HepG2 (cell line): ENCODE measurements at regions not wholly inside any gene's neighbourhood (a gene's known extent, or its start where the extent isn't known, plus 50 kb on each side); places are given as distances from the start of the nearest gene placed in this dataset.

Source experiments
- ATAC-seq: fragments of 200-7000 bp; cut with Tn5 transposase; 3 replicates; pipeline ENCODE4 v1.9.1; 2020; ENCODE audit warnings: mild to moderate bottlenecking, moderate library complexity
- BruUV-seq: library from RNA; stranded (reverse); fragments of 400-500 nt; replicated peaks from 2 replicates; lab custom pipeline; 2021; lab: Mats Ljungman, UMichigan
- CTCF ChIA-PET: fragments of 300-600 bp; formaldehyde crosslinking; extraction: SDS; loops from one replicate; lab custom pipeline; 2021; ENCODE audit warnings: low total read pairs, inconsistent platforms, low intra/inter-chr PET ratio; lab: Yijun Ruan, JAX
- POLR2A ChIA-PET: fragments of 350-600 bp; sonication (Branson Sonifier 250); formaldehyde crosslinking; loops from one replicate; lab custom pipeline; 2020; ENCODE audit warnings: antibody characterized with exemption, inconsistent platforms; lab: Yijun Ruan, JAX
- DNase-seq: peaks from one replicate; pipeline ENCODE4 v3.0.0-alpha.2; 2015; ENCODE audit warnings: low spot score
- FAIRE-seq: peaks from 3 replicates; lab custom pipeline; 2011; peaks lifted over from hg19 to GRCh38; lab: Jason Lieb, UNC
- H2AFZ ChIP-seq: one replicate; pipeline ENCODE4 v1.6.1; 2011; ENCODE audit warnings: low read length, inconsistent platforms
- H3K27ac ChIP-seq: fragments of 300-600 bp; 3 replicates; pipeline ENCODE4 v1.8.0; 2011; ENCODE audit warnings: mixed run types, mild to moderate bottlenecking, mixed read lengths, low read length, inconsistent platforms; ENCODE audit not compliant: insufficient read depth; ENCODE audit errors: extremely low read length
- H3K27me3 ChIP-seq, 2 experiments: fragments of 200-600 bp in 1 of 2; 2 replicates in 1 of 2; 3 replicates in 1 of 2; pipeline versions ENCODE4 v1.6.0 to v1.8.0; 2011; ENCODE audit warnings: low read length in 2 of 2, mild to moderate bottlenecking in 2 of 2, moderate library complexity in 2 of 2, inconsistent platforms in 1 of 2; ENCODE audit not compliant: insufficient read depth in 2 of 2, control insufficient read depth in 1 of 2
- H3K36me3 ChIP-seq, 2 experiments: fragments of 200-600 bp in 1 of 2; replicated peaks in 1 of 2; 2 replicates in 1 of 2; 3 replicates in 1 of 2; pipeline versions ENCODE4 v1.5.1 to v1.8.0; 2011; ENCODE audit warnings: low read length in 2 of 2, inconsistent platforms in 1 of 2; ENCODE audit not compliant: insufficient read depth in 2 of 2, control insufficient read depth in 1 of 2
- H3K4me1 ChIP-seq: 2 replicates; pipeline ENCODE4 v1.5.1; 2012; ENCODE audit warnings: low read length, inconsistent platforms; ENCODE audit not compliant: insufficient read depth
- H3K4me2 ChIP-seq: 2 replicates; pipeline ENCODE4 v1.6.0; 2011; ENCODE audit warnings: low read depth, low read length, inconsistent platforms
- H3K4me3 ChIP-seq, 3 experiments: fragments of 200-600 bp in 1 of 3; sonication (generic), shearing (Covaris generic) in 1 of 3; replicated peaks in 1 of 3; 2 replicates each; pipeline ENCODE4 v1.5.1; 2011 to 2016; ENCODE audit warnings: low read length in 3 of 3, inconsistent platforms in 2 of 3, low read depth in 2 of 3, mild to moderate bottlenecking in 2 of 3, control low read depth in 1 of 3, mixed read lengths in 1 of 3; ENCODE audit not compliant: insufficient read depth in 1 of 3
- H3K79me2 ChIP-seq: one replicate; pipeline ENCODE4 v1.6.1; 2011; ENCODE audit warnings: low read length, inconsistent platforms; ENCODE audit not compliant: insufficient read depth
- H3K9ac ChIP-seq: 2 replicates; pipeline ENCODE4 v1.6.0; 2011; ENCODE audit warnings: mild to moderate bottlenecking, low read depth, low read length, inconsistent platforms; ENCODE audit not compliant: insufficient read depth
- H3K9me3 ChIP-seq: 2 replicates; pipeline ENCODE4 v1.5.1; 2012; ENCODE audit warnings: mild to moderate bottlenecking, low read length
- H4K20me1 ChIP-seq: 2 replicates; pipeline ENCODE4 v1.6.0; 2011; ENCODE audit warnings: inconsistent platforms, mild to moderate bottlenecking, low read length, moderate library complexity; ENCODE audit not compliant: insufficient read depth
- ATAD3A ChIP-seq: sonication (generic); formaldehyde crosslinking; IDR thresholded peaks from 2 replicates; pipeline ENCODE4 v1.4.0; 2020; ENCODE audit warnings: missing genetic modification reagents
- FOXA3 ChIP-seq: IDR thresholded peaks from 2 replicates; pipeline ENCODE4 v1.6.1; 2016; ENCODE audit warnings: missing genetic modification reagents, missing compliant biosample characterization
- FOXP1 ChIP-seq, 2 experiments: fragments of 450-650 bp in 1 of 2; IDR thresholded peaks; 2 replicates each; pipeline ENCODE4 v1.6.1; 2017 to 2018; ENCODE audit warnings: antibody characterized with exemption in 1 of 2
- GPN1 ChIP-seq: sonication (generic); formaldehyde crosslinking; IDR thresholded peaks from 2 replicates; pipeline ENCODE4 v1.5.1; 2020; ENCODE audit warnings: missing genetic modification reagents, borderline replicate concordance
- NBN ChIP-seq: fragments of 450-650 bp; conservative IDR thresholded peaks from 2 replicates; pipeline ENCODE4 v1.6.1; 2017
- PTBP1 ChIP-seq: fragments of 200-400 bp; formaldehyde crosslinking; IDR thresholded peaks from 2 replicates; pipeline ENCODE4 v1.6.1; 2018; ENCODE audit warnings: low read length, low read depth; ENCODE audit not compliant: poor library complexity, severe bottlenecking
- SKIL ChIP-seq: sonication (generic); formaldehyde crosslinking; IDR thresholded peaks from 2 replicates; pipeline ENCODE4 v1.8.0; 2022; ENCODE audit warnings: missing genetic modification reagents, mild to moderate bottlenecking, moderate library complexity, borderline replicate concordance
- SMYD3 ChIP-seq: sonication (generic); formaldehyde crosslinking; IDR thresholded peaks from 2 replicates; pipeline ENCODE4 v1.8.1; 2023; ENCODE audit warnings: mild to moderate bottlenecking, missing genetic modification reagents
- SNAPC2 ChIP-seq: sonication (generic); formaldehyde crosslinking; IDR thresholded peaks from 2 replicates; pipeline ENCODE4 v1.8.1; 2022; ENCODE audit warnings: mild to moderate bottlenecking, missing genetic modification reagents
- TBL1XR1 ChIP-seq: fragments of 150-350 bp; IDR thresholded peaks from 2 replicates; pipeline ENCODE4 v1.6.1; 2014; ENCODE audit warnings: borderline replicate concordance, low read length; ENCODE audit not compliant: partially characterized antibody
- TEAD2 ChIP-seq: sonication (generic); formaldehyde crosslinking; IDR thresholded peaks from 2 replicates; pipeline ENCODE4 v1.9.0; 2021; ENCODE audit warnings: missing genetic modification reagents
- TRAFD1 ChIP-seq: sonication (generic); formaldehyde crosslinking; IDR thresholded peaks from 2 replicates; pipeline ENCODE4 v1.5.1; 2020; ENCODE audit warnings: missing genetic modification reagents, mild to moderate bottlenecking, borderline replicate concordance
- XBP1 ChIP-seq: sonication (generic); formaldehyde crosslinking; IDR thresholded peaks from 2 replicates; pipeline ENCODE4 v1.5.0; 2020; ENCODE audit warnings: missing genetic modification reagents
- ZNF253 ChIP-seq: sonication (generic); formaldehyde crosslinking; IDR thresholded peaks from 2 replicates; pipeline ENCODE4 v1.8.0; 2022; ENCODE audit warnings: mild to moderate bottlenecking, missing genetic modification reagents, borderline replicate concordance
- ZNF335 ChIP-seq: sonication (generic); formaldehyde crosslinking; IDR thresholded peaks from 2 replicates; pipeline ENCODE4 v1.4.0; 2020; ENCODE audit warnings: missing genetic modification reagents
- ZNF431 ChIP-seq: sonication (generic); formaldehyde crosslinking; IDR thresholded peaks from 2 replicates; pipeline ENCODE4 v1.9.0; 2022; ENCODE audit warnings: missing genetic modification reagents, low read depth, mild to moderate bottlenecking, borderline replicate concordance
- ZNF747 ChIP-seq: sonication (generic); formaldehyde crosslinking; IDR thresholded peaks from 2 replicates; pipeline ENCODE4 v1.8.1; 2023; ENCODE audit warnings: missing genetic modification reagents, mild to moderate bottlenecking, borderline replicate concordance
- ZNF83 ChIP-seq: sonication (generic); formaldehyde crosslinking; IDR thresholded peaks from 2 replicates; pipeline ENCODE4 v1.4.0; 2020; ENCODE audit warnings: missing genetic modification reagents, mild to moderate bottlenecking, borderline replicate concordance
- ZSCAN29 ChIP-seq: sonication (generic); formaldehyde crosslinking; conservative IDR thresholded peaks from 2 replicates; pipeline ENCODE4 v1.4.0; 2020; ENCODE audit warnings: mild to moderate bottlenecking, missing genetic modification reagents
- WGBS: methylation state at CpG from one replicate; pipeline ENCODE4 v1.1.6; 2017; ENCODE audit warnings: low lambda C conversion rate; 5-methylcytosine and 5-hydroxymethylcytosine counted together
- in situ Hi-C: cut with HindIII; loops from 2 replicates; pipeline ENCODE4 v1.10.0; 2017; ENCODE audit warnings: low pct_unique_long_range_greater_than_20kb; ENCODE audit not compliant: extremely low pct_ligation_motif_present
- intact Hi-C: fragments of 100-400 bp; cut with micrococcal nuclease; formaldehyde crosslinking; loops from one replicate; pipeline ENCODE4 v1.10.0; 2022; ENCODE audit not compliant: unreplicated experiment
- TF ChIP-seq, protein P1 (sequence below): sonication (generic); formaldehyde crosslinking; IDR thresholded peaks from 2 replicates; pipeline ENCODE4 v1.8.0; 2022; ENCODE audit warnings: mild to moderate bottlenecking, missing genetic modification reagents, moderate library complexity

GRCh38 chr7:84912018-84912417 is 274.8 kb downstream of the SEMA3D start (continued):
- TF ChIP-seq, protein P1, sequence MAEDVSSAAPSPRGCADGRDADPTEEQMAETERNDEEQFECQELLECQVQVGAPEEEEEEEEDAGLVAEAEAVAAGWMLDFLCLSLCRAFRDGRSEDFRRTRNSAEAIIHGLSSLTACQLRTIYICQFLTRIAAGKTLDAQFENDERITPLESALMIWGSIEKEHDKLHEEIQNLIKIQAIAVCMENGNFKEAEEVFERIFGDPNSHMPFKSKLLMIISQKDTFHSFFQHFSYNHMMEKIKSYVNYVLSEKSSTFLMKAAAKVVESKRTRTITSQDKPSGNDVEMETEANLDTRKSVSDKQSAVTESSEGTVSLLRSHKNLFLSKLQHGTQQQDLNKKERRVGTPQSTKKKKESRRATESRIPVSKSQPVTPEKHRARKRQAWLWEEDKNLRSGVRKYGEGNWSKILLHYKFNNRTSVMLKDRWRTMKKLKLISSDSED (CRISPR knock-in tag), result no peak
- TF ChIP-seq NBN (no peak), SNAPC2 (CRISPR knock-in tag) (no peak), TEAD2 (CRISPR knock-in tag) (no peak), ATAD3A (CRISPR knock-in tag) (no peak)

GRCh38 chr7:84911077-84911476 is 275.8 kb downstream of the SEMA3D start:
- DNase-seq (no peak), ATAC-seq (no peak), FAIRE-seq (no peak)
- in situ Hi-C loops (no loop called here), intact Hi-C loops (no loop called here)
- H3K4me3 ChIP-seq, result no peak overlapping the region
- H3K79me2 ChIP-seq, result no peaks in the 10 kb centered on the region
- POLR2A ChIA-PET, result no interaction called here
- H3K27me3 ChIP-seq, result no peaks in the 10 kb centered on the region
- no peaks in the 10 kb centered on the region for H3K9me3 ChIP-seq
- no peak overlapping the region for H3K4me2 ChIP-seq
- no peak overlapping the region for H3K27ac ChIP-seq
- H4K20me1 ChIP-seq, result no peaks in the 10 kb centered on the region
- no peaks in the 10 kb centered on the region for H3K36me3 ChIP-seq
- no peak overlapping the region for H3K9ac ChIP-seq
- 7% methylated on average over 4 of the region's 4 CpGs for WGBS
- CTCF ChIA-PET, result no interaction called here
- H2AFZ ChIP-seq, result no peak overlapping the region
- BruUV-seq, result no TSS peak
- H3K4me1 ChIP-seq, result peaks cover 7% of the 10 kb centered on the region
- TF ChIP-seq ZNF253 (CRISPR knock-in tag) (no peak), SKIL (CRISPR knock-in tag) (no peak), ZSCAN29 (CRISPR knock-in tag) (no peak), TRAFD1 (CRISPR knock-in tag) (no peak), FOXA3 (no peak), PTBP1 (no peak), ZNF747 (no peak), GPN1 (CRISPR knock-in tag) (no peak), XBP1 (no peak), FOXP1 (IDR thresholded peaks at IDR 0.05) (no peak), FOXP1 (CRISPR knock-in tag; IDR thresholded peaks at IDR 0.05) (no peak), ZNF431 (CRISPR knock-in tag) (no peak), ZNF335 (CRISPR knock-in tag) (no peak), TBL1XR1 (no peak), ZNF83 (no peak), SMYD3 (CRISPR knock-in tag) (no peak)
